HG03432 (cell line): ENCODE measurements at regions not wholly inside any gene's neighbourhood (a gene's known extent, or its start where the extent isn't known, plus 50 kb on each side); places are given as distances from the start of the nearest gene placed in this dataset.
"Not testable (repeated sequence)": the region's sequence is repeated elsewhere in the genome, so short reads cannot be mapped to it uniquely, and the experiment has no call there.

Source experiments
- ATAC-seq: cut with Tn5 transposase; IDR thresholded peaks from one replicate; pipeline ENCODE4 v1.9.1; 2021; ENCODE audit warnings: mild to moderate bottlenecking, moderate library complexity; ENCODE audit not compliant: unreplicated experiment

DNA sequence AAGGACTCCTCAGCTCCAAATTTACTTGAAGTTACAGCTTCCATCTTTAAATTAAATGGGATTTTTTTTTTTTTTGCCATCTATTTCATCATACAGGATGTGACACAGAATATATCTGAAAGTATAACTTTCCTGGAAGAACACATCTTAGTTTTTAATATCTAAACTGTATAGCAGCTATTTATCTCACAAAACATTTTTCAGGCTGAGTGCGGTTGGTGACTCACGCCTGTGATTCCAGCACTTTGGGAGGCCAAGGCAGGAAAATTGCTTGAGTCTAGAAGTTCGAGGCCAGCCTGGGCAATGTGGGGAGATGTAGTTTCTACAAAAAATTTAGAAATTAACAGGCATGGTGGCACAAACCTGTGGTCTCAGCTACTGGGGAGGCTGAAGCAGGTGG lies 142.3 kb upstream of the KCNJ18 start:
- not testable (repeated sequence) for ATAC-seq

DNA sequence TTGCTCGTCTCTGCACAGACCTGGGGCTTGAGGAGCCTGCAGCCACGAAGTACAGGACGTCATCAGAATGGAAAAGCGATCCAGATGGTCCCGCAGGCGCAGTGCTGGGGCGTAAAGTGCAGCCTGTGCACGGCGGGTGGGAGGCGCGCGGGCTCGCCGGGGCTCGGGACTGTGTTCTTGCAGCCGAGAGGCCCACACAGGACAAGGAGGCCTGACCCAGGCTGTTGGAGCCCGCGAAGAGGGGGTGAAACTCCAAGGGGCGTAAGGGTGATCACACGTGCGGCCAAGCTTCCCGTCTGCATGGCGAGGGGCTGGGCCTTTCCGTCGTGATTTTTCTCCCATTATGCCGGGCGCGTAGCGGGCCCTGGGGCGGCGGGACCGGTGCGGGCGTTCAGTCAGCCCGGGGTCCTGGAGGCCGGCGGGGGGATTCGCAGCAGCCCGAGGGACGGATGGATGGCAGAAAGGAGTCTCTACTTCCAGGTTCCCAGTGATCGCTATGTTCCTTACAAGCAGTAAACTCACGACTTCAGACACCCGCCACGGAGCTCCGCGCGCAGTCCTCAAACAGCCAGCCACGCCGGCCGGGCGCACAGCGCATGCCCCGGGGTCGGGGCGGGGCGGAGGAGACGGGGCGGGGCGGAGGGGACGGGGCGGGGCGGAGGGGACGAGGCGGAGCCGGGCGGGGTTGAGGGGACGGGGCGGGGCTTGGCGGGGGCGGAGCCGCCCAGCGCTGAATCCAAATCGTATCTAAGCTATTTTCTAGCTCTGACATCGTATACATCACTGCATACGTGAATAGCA lies 141.0 kb upstream of the KCNJ18 start:
- peak; percentile 84 for ATAC-seq

DNA sequence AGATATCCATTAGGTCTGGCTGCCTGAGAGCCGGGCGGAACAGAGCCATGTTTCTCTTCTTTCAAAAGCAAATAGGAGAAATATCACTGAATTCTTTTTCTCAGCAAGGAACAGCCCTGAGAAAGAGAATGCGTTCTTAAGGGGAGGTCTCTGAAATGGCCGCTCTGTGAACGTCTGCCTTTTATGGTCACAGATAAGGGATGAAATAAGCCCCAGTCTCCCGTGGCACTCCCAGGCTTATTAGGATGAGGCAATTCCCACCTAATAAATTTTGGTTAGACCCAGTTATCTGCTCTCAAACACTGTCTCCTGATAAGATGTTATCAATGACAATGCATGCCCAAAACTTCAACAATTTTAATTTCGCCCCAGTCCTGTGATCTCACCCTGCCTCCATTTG lies 133.4 kb upstream of the KCNJ18 start:
- not testable (repeated sequence) for ATAC-seq

DNA sequence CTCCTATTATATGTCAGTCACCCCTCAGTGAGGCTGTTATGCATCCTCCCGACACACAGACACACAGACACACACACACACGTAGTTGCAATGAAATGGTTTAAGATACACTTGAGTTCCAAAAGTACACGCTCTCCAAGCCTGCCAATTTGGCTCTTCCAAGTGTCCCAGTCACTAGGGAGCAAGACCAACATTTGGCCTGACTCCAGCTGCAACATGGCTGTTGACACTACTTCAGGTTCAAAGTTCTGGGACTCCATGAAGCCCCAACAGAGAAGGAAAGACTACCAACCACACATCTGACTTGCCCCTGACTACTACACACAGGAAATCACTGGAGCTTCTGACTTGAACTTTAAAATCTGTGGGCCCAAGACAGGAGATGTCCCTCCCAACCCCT lies 128.1 kb upstream of the KCNJ18 start:
- ATAC-seq, result no peak

DNA sequence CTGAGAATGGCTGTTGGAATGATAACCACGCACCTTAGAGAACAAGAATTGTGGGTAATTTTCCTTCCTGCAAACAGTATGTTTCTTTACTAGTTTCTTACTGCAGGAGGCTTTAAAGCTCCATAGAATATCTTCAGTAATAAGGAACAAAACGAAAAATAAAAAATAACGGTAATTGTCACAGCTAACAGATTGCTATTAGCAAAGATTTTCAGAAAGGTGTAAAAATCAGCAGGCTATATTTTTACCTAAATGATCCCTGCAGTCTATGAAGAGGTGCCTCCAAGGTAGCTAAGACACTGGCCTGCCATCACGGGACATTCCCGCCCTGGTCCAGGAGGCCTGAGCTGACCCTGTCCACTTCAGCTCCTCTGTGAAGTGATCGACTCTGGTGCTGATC lies 127.6 kb upstream of the KCNJ18 start:
- ATAC-seq, result not testable (repeated sequence)

DNA sequence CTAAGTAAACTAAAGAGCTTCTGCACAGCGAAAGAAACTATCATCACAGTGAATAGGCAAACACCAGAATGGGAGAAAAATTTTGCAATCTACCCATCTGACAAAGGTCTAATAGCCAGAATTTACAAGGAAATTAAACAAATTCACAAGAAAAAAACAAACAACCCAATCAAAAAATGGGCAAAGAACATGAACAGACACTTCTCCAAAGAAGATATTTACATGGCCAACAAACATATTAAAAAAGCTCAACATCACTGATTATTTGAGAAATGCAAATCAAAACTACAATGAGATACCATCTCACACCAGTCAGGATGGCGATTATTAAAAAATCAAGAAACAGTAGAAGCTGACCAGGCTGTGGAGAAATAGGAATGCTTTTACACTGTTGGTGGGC lies 121.9 kb upstream of the KCNJ18 start:
- ATAC-seq, result not testable (repeated sequence)

DNA sequence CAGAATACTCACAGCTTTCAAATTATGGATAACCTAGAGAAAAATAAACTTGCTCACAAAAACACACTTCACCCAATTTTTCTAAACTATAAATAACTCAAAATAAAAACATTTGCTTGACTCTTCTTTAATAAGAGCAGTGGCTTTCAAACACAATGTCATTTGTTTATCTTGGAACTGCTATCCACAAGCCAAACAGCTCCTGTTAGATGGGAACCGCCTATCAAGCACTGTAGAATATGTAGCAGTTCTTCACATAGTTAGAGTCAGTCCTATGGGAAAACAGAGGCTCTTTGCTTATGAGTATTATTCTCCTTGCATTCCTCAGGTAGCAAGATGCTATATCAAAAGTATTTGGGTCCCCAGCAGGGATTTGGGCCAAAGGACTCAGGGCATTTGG lies 120.2 kb upstream of the KCNJ18 start:
- ATAC-seq, result not testable (repeated sequence)

DNA sequence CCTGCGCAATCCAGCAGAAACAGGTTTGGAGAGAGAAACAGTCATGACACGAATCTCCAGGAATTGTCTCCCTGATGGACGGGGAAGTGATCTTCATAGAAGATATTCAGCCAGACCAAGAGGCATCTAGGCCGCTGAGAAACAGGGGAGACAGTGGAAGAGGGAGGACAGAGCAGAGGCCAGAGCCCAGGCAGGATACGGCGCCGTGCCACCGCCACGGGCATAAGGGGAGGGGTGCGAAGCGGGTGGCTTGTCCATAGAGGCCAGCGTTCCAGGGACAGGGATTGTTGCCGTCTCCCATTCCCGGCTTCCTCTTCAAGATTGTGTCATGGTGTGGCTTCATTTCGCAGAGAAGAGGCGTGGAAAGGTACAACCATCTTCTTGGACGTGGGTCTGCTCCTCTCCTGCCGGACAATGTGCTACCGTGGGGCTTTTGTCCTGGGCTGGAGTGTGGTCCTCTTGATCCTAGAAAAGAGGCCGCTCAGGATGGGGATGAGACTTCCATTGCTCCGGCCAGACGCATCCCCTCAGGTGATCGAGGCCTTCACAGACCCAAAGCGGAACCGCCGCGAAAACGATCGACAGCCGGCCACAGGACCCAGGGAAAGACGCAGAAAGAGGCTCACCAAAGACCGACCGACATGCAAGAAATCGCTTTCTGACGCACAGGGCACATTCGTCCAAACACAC lies 118.9 kb upstream of the KCNJ18 start:
- ATAC-seq, result not testable (repeated sequence)

DNA sequence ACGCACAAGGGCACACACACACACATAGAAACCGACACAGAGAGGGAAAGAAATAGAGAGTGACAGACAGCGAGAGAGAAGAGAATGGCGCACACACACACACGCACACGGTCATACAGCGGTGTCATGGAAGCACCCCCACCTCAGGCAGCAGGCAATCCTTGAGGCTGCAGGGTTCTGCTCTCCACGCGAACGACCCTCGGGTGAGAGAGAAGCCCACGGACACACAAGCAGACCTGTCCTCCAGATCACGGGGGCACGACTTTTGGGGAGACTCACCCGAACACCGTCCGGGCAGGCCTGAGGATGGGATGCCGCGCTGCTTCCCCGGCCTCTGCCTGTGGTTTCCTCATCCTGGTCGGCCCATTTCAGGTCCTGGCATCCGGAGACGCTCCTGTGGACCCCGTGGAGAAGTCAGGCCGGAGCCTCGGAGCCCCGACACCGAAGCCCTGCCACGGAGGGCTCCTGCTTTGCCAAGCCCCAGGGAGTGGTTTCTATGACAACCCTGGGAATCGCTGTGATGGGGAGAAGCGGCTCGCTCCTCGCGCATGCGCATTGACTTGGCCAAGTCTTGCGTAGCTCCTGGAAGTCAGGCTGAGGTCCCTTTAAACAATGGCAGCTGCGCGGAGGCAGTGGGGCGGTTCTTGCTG lies 118.2 kb upstream of the KCNJ18 start:
- ATAC-seq, result no peak

DNA sequence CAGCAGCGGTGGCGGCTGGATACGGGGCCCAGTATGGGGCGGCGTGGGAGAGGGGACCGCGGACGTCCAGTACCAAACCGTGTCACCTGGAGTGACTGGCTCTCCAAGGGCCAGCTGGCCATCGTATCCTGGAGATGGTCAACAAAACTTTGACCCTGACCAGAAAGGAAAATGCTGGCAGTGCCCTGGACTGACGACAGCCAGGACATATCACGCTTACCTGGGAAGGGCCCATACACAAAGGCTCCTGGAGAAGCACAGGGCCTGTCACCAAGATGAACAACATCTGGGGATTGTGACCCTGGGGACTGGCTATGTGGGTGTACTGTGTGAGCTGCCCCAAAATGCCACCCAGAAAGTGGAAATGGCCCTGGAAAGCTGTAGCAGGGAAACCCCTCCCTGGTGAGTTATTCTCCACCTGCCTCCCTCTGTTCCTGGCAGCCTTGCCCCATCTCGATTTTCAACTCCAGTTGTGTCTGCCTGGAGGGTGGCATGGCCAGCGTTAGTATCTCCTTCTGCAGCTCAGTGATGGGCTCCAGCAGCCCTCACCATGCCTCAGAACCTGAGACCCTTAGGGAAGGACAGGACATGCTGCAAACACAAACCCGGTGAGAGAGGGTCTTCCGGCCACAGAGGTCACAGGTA lies 117.6 kb upstream of the KCNJ18 start:
- not testable (repeated sequence) for ATAC-seq

DNA sequence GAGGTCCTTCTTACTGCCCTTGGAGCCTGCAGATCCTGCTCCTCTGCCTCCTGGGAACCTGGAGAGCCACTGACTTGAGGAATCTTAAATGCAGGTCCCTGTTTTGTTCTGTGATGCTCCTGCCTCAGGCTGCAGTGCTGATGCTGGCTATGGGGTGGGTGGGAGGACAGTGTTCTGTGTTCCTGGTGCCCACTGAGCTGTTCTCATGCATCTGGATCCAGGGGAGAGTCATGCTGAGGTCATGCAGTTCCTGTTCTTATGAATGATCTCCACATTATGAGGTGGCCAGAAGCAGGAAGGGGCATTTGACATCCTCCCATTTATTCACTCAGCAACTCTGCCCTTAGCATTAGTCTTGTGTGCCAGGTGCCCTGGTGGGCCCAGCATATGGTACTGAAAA lies 113.5 kb upstream of the KCNJ18 start:
- ATAC-seq, result not testable (repeated sequence)

DNA sequence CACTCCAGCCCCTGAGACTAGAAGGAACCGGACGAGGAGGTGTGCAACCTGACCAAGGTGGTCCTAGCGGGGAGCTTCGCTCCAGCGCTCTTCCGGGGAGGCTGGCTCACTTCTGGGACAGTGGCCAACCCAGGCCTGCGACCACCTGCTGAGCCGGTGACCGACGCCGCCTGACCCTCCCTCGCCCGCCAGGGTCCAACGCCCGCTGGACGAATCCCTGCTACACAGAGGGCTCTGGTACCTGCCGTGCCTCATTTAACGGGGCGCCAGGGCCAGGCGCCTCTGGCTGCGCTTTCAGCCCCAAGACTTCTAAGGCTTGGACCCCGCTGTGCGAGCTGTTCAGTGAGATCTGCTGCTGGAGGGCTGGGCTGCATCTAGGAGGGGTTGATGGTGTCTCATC lies 99.5 kb upstream of the KCNJ18 start:
- no peak for ATAC-seq

DNA sequence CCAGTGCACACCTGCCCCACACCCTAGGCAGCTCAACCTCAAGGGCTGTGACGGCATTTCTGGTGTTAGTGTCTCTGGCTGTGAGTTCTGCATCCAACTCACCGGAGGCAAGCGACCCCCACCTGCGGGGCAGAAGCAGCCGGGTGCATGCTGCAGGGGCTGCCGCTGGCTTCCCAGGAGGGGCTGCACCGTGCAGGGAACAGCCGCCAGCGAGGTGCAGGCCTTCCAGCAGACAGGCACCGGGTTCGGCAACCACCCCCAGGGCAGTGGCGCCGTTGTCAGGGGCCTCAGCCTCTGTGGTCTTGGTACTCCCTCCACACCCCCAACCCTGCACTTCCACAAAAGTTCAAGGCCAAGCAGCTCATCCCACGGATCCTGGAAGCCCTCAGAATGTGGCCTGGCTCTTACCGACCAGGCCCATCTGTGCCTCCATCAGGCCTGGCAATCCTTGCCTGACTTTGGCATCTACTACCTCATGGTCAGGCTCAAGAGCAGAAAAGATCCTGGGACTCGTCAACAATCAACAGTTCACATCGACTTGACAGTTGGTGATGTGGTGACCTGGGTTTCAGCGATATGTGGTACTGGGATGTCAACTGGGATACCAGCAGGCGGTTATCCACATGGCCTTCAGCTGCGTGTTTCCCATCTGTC lies 98.7 kb upstream of the KCNJ18 start:
- not testable (repeated sequence) for ATAC-seq

DNA sequence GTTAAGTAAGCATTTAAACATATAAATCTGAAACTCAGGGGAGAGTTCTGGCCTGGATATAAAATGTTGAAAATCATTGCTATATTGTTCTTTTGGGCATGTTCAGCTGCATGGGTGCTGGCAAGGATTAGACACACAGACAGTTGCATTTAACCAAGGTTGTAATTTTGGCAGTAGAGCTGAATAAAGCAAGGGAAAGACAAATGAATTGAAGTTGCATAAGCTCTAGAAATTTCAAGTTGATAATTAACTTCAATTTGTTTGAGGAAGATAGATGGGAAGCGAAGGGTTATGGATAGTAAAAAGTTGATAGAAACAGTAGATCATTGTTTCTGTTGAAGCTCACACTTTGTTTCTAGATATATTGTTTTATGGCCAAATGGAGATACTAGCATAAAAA lies 97.2 kb upstream of the KCNJ18 start:
- ATAC-seq, result no peak

DNA sequence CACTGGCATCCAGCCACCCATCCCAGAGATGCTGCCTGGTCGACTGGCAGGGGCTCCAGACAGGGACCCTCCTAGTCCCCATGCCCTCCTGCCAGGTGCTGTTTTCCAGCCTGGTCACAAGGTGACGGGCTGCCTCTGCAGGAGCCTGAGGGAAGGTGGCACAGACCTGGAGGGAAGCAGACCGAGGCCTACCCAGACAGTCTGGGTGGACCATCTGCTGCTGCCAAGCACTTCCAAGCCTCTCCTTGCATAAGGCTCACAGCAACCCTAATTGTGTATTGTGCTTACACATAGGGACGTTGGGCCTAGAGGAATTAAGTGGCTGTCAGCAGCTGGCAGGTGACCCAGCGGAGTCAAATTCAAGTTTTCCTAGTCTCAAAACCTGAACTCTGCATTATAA lies 90.1 kb upstream of the KCNJ18 start:
- ATAC-seq, result no peak

DNA sequence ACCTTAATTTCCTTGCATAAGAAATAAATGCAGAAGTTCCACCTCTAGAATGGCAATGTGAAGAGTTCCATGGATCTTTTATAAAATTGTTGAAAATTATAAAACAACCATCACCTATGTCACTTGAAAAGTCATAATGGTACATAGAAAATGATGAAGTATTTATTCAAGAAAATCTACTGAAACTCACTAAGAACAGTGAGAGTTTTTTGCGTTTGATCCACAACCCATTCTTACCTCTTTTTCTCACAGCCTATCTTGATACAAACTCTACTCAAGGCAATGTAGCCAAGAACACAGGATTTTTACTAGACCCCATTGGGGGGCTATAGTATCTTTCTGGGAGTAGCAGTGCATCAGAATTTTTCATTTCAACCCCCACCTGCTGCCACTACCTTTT lies 89.0 kb upstream of the KCNJ18 start:
- not testable (repeated sequence) for ATAC-seq

DNA sequence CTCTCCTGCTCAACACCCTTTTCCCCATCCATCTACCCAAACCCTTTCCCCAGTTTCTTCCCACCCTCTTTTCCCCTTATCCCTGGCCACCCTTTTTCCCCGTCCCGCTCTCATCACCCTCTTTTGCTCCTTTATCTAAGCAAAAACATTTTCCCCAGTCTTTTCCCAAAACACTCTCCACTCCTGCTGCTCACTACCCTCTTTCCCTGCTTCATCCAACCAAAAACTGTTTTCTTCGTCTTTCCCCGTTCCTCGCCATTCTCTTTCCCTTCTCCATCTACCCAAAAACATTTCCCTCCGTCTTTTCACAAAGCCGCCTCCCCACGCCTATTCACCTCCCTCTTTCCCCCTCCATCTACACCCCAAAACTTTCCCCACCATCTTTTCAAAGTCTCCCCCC lies 80.9 kb upstream of the KCNJ18 start:
- ATAC-seq, result not testable (repeated sequence)

DNA sequence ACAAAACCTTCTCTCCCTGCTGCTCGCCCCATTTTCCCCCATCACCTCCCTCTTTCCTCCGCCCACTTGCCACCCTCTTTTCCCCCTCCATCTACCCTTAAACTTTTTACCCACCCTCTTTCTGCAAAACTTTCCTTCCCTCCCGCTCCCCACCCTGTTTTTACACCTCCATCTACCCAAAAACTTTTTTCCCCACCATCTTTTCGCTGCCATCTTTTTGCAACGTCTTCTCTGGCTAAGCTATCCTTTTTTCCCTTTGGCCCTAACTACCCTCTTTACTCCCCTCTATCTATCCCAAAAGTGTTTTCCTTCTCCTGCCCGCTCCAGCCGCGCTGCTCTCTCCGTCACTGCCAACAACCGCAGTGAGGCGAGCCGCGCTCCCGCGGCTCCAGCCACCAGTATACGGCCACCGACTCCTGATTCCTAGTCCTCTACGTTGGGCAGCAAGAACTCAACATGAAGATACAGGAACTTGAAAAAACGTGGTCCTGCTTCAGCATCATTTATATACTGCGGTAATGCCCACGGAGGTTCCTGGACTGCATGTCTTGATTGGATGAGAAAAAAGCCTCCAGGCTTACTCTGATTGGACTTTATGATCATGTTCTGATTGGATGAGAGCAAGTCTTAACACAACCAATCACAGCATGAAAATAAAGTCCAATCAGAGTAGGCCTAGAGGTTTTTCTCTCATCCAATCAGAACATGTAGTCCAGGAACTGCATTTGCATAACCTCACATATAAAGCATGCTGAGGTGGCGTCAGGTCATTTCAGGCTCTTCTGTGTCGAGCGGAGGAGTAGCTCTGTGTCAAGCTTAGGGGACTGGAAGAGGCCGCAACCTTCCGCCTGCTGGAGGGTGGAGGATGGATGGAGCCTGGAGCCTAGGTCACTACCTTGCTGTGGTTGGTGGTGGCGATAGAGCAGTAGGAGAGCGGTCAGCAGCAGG lies 79.9 kb upstream of the KCNJ18 start:
- not testable (repeated sequence) for ATAC-seq

DNA sequence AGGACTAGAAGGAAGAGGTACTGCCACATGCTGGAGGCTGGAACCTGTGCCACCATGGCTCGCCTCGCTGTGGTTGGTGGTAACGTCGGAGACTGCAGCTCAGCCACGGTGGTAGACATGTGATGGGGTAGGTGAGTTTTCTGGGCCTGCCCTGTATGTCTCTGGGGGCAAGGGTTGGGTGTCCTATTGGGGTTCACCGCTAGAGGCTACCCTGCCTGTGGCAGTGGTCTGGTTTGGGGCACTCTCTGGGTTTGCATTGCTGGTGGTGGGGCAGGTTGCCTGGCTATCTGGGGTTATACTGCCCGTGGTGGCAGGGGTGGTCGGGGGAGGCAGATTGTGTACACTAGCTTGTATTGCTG lies 79.3 kb upstream of the KCNJ18 start:
- ATAC-seq, result no peak

DNA sequence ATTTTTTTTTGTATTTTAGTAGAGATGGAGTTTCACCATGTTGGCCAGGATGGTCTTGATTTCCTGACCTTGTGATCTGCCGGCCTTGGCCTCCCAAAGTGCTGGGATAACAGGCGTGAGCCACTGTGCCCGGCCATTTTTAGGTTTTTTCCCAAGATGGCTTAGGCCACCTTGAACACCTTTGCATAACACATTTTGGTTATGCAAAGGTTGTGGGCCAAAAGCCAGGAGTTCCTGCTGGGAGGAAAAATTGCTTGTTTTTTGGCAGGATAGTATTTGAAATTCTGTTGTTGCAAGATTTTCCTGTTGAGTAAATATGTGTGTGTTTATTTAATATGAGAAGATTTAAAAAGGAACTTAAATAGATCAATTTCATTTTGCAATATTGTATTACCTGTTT lies 65.3 kb upstream of the KCNJ18 start:
- ATAC-seq, result not testable (repeated sequence)
